Cardiac muscle cell (in vitro differentiated cells and primary cell): ENCODE measurements at regions not wholly inside any gene's neighbourhood (a gene's known extent, or its start where the extent isn't known, plus 50 kb on each side); places are given as distances from the start of the nearest gene placed in this dataset.

Experiments used
- DNase-seq, 2 donors: peaks; one replicate each; pipeline versions ENCODE4 v3.0.0 to v3.0.0-alpha.2; 2010 to 2017; ENCODE audit warnings: low read depth in 1 of 2, low spot score in 1 of 2
- H3K27ac ChIP-seq: fragments of 200-600 bp; sonication (generic); 2 replicates; pipeline ENCODE4 v1.5.1; 2016
- H3K27me3 ChIP-seq: fragments of 200-600 bp; sonication (generic); 2 replicates; pipeline ENCODE4 v1.6.0; 2016; ENCODE audit warnings: control low read depth
- H3K36me3 ChIP-seq: fragments of 200-600 bp; sonication (generic); 2 replicates; pipeline ENCODE4 v1.5.1; 2016; ENCODE audit warnings: control low read depth
- H3K4me1 ChIP-seq: fragments of 200-600 bp; sonication (generic); 2 replicates; pipeline ENCODE4 v1.8.1; 2017; ENCODE audit warnings: low read depth, mild to moderate bottlenecking, mixed run types
- H3K4me3 ChIP-seq: fragments of 200-600 bp; sonication (generic); 2 replicates; pipeline ENCODE4 v1.5.1; 2016; ENCODE audit warnings: mild to moderate bottlenecking
- H3K9me3 ChIP-seq: fragments of 200-600 bp; sonication (generic); 2 replicates; pipeline ENCODE4 v1.5.1; 2017; ENCODE audit warnings: low read depth, mild to moderate bottlenecking, control low read depth
- CTCF ChIP-seq: IDR thresholded peaks from 2 replicates; pipeline ENCODE4 v1.5.1; 2012; ENCODE audit warnings: low read depth, mild to moderate bottlenecking, low read length

DNA sequence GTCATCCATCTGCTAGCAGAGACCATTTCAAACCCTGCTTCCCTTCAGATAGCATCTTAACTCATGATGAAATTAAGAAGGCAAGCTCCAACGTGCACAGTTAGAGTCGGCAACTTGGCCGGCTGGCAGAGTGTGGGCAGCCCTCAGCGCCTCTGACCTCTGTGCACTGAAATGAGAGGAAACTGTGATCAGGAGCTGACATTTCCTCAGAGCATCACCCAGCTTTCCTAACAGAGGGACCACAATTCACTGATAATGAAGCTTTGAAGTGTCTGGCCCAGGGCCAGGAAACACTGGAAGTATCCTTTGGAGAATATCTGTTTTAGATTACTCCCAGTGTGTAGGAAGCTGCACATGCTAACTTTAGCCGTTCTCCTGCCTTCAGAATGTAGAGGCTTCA, 145.0 kb upstream of the ZC3H11B start:
- no peak for TF ChIP-seq CTCF
- peak overlapping the region; percentile 68 for H3K27ac ChIP-seq
- peak; percentile 67 to 89 for DNase-seq
- peaks cover 51% of the 10 kb centered on the region for H3K4me1 ChIP-seq
- no peaks in the 10 kb centered on the region for H3K36me3 ChIP-seq
- peaks cover 3% of the 10 kb centered on the region for H3K9me3 ChIP-seq
- no peak overlapping the region for H3K4me3 ChIP-seq
- no peaks in the 10 kb centered on the region for H3K27me3 ChIP-seq

DNA sequence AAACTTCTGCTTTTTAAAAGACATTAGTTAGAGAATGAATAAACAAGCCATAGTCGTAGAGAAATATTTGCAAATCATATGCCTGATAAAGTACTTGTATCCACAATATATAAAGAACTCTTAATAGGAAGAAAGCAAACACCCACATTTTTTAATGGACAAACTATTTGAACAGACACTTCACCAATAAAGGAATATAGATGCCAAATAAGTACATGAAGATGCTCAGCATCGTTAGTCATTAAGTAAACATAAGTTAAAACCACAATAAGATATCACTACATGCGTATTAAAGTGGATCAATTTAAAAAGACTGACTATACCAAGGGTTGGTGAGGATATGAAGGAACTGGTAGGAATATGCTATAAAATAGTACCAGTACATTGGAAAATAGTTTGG, 142.3 kb upstream of the ZC3H11B start:
- peaks cover 66% of the 10 kb centered on the region for H3K4me1 ChIP-seq
- no peak for TF ChIP-seq CTCF
- DNase-seq = no peak
- no peaks in the 10 kb centered on the region for H3K9me3 ChIP-seq
- H3K36me3 ChIP-seq = no peaks in the 10 kb centered on the region
- H3K4me3 ChIP-seq = no peak overlapping the region
- H3K27me3 ChIP-seq = no peaks in the 10 kb centered on the region
- H3K27ac ChIP-seq = no peak overlapping the region

DNA sequence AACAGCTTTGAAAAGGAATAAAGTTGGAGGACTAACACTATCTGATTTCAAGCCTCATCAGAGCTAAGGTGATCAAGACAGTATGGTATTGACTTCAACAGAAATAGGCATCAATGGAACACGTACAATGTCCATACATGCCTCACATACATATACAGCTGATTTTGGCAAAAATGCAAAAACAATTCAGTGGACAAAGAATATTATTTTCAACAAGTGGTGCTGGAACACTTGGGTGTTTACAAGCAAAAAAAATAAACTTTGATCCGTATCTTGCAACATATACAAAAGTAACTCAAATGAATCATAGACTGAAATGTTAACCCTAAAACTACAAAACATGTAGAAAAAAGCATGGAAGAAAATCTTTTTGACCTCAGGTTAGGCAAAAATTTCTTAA, 141.9 kb upstream of the ZC3H11B start:
- TF ChIP-seq CTCF = no peak
- Histone ChIP-seq H3K27me3 (no peaks in the 10 kb centered on the region), H3K4me1 (peaks cover 66% of the 10 kb centered on the region), H3K9me3 (no peaks in the 10 kb centered on the region), H3K27ac (peak overlapping the region; percentile 26), H3K4me3 (no peak overlapping the region), H3K36me3 (no peaks in the 10 kb centered on the region)
- DNase-seq = no peak

GRCh38 chr1:219753914-219754313, 141.0 kb upstream of the ZC3H11B start:
- H3K9me3 ChIP-seq = no peaks in the 10 kb centered on the region
- TF ChIP-seq CTCF = no peak
- DNase-seq = peak in 1 of 2 donors; percentile 41

DNA sequence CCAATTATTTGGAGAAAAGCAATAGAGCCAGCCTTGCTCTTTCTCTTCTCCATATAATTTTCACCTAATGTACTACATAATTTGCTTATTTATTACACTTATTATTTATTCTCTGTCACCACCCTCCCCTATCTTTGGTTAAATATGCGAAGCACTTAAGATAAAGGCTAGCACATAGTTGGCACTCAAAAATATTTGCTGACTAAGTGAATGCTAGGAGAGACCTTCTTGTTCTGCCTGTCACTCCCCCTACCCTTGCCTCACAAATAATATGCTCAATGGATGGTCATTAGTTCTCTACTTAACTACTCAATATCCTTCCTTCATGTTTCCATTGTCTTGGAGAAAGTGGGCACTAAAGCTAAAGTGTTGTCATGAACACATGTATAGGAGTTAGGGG, 139.7 kb upstream of the ZC3H11B start:
- H3K4me3 ChIP-seq = no peak overlapping the region
- no peaks in the 10 kb centered on the region for H3K36me3 ChIP-seq
- peaks cover 63% of the 10 kb centered on the region for H3K4me1 ChIP-seq
- H3K27me3 ChIP-seq = no peaks in the 10 kb centered on the region
- no peak for DNase-seq
- H3K27ac ChIP-seq = peak overlapping the region; percentile 46
- no peaks in the 10 kb centered on the region for H3K9me3 ChIP-seq
- no peak for TF ChIP-seq CTCF

More at GRCh38 chr1:219753914-219754313, 141.0 kb upstream of the ZC3H11B start:
- Histone ChIP-seq H3K4me3 (no peak overlapping the region), H3K36me3 (no peaks in the 10 kb centered on the region), H3K27me3 (no peaks in the 10 kb centered on the region), H3K27ac (peak overlapping the region; percentile 26), H3K4me1 (peaks cover 63% of the 10 kb centered on the region)
